ENCODE measurements at regions not wholly inside any gene's neighbourhood (a gene's known extent, or its start where the extent isn't known, plus 50 kb on each side); places are given as distances from the start of the nearest gene placed in this dataset.
A peak's percentile ranks its signal among the peaks of the same experiment; 100 is the strongest.

DNA sequence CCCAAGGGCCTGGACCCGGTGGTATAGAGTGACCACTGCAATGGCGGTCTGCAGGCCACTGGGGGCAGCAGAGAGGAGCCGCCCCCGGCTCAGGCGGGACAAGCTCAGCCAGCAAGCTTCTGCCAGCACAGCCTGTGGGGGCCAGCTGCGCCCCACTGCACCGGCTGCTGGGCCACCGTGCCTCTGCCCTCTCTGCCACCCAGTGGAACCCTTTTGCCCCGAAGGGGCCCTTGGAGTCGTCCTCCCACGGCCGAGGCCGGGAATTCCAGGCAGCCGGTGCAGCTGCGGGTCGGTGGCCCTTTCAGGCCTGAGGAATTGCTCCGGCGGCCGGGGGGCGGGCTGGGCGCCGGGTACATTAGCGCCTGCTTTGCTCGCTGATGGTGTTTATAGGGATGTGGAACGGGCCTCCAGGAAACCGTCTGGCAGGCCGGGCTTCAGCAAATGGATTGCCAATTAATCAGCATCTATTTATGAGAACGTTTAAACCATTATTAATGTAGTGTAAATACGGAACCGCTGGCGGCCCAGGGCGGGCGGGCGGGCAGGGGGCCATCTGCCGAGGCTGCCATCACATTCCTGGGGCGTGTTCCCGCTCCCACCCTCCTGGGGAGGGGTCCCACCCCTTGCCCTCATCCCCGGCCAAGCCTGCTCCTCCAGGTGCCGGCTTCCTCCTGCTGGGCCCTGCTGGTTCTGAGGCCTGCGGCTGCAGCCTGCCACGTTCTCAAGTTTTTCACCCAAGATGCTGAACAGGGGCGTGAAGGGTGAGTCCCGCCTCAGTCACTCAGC, 127.4 kb downstream of the BARX1 start:
- DNase-seq, result peak; percentile 27

DNA sequence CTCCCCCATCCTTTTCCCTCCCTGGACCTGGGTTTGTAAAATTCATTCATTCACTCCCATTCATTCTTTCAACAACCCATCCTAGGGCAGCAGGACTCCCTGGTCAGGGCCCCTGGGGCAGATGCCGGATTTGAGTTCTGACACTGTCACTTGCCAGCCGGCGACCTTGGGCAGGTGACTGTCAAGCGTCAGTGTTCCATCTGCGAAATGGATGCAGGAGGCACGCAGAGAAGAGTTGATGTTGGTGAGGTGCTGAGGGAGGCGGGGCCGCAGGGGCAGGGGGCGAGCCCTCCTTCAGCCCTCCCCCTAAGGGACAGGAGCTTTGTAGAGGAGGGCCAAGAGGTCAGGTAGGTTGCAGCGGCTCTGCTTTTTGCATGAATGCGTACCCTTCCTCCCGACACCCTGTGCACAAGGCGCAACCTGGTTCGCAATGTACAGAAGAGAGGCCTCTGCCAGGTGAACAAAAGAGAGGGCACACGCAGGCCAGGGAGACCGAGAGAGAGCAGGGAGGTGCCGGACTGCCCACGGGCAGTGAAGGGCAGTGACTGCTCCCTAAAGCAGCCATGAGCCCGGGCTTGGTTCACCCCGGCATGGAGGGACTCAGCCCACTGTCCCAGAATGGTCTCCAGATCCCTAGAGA, 128.1 kb downstream of the BARX1 start:
- no peak for DNase-seq

DNA sequence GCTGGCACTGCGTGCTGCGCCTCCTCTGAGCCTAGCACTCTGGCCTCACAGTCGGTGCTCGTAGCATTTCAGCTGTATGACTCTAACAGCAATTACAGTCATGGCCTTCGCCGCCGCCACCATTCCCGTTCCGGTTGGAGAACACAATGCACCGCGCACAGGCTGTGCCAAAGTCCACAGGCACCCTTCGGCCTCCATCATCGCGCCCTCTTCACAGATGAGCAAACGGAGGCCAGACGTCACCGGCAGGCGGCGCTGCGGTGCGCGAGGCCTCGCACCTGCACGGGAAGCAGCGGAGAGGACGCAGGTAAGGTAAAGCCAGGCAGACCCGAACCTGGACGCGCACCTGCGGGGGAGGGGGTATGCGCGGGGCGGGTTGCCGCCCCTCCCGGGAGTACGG, 128.9 kb downstream of the BARX1 start:
- peak; percentile 47 for DNase-seq

DNA sequence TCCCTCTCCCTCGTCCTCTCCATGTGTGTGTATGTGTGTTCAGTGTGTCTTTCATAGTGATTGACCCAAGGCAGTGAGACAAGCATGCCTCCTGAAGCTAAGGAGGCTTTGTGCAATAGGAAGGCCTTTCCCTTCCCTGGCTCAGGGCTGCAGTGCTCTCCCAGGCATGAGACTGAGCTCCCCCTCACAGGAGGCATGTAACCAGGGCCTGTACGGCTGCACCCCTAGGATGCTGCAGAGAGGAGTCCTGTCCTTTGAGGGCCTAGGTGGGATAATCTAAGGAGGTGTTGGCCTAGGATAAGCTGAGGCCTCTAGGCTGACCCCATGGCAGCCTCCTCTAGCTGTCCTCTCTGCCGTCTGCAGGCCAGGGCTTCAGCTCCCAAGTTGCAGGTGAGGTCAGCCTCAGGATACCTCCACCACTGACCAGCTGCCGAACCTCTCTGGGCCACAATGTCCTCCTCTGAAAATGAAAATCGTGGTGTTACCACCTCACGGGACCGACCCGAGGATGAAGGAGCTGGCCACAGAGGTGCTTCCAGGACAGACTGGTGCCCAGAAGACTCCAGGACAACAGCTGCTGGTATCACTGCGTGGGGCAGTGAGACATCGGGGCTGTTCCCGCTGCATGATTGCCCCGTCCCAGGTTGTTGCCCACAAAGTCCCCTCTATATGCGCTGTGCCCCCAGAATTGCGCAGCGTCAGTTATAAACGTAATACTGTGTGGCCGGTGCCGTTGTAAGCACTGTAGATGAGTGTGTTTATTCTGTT, 129.6 kb downstream of the BARX1 start:
- DNase-seq, result no peak

DNA sequence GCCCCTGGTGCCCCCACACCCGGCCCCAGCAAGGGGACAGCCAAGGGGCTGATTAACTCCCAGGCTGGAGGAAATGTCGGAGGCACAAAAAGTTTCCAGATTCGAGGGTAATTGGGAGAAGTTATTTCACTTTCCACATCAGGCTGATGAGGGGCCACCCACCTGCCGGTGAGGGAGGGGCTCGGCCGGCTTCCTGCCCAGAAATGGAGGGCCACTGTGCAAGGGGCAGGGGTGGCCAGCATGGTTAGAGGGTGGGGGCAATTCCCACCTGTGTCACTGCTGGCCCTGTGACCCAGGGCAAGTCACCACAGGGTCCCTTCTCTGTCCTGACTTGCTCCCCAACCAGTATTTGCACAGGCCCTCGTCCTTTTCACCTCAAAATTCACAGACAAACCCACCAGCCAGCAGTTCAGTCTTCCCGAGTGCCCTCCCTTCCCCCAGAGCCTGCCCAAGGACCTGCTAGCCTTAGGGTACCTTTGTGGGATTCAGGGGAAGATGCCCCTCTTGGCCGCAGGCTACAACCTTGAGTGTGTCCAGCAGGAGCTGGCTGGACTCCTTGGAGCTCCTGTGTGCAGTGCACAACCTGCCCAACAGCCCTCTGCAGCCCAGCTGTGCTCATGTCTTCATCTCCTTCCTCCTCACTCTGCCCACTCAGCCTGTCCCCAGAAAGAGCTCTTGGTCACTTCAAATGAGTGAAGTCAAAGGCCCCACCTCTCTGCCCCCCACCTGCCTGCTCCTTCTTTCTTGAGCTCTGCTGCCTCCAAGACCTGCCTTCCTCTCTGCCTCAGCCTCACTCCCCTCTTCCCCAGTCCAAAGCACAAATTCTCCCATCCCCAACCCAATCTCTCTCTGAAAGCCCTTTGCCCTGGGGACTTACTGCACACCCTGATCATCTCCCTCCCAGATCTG, 130.5 kb downstream of the BARX1 start:
- DNase-seq, result no peak

DNA sequence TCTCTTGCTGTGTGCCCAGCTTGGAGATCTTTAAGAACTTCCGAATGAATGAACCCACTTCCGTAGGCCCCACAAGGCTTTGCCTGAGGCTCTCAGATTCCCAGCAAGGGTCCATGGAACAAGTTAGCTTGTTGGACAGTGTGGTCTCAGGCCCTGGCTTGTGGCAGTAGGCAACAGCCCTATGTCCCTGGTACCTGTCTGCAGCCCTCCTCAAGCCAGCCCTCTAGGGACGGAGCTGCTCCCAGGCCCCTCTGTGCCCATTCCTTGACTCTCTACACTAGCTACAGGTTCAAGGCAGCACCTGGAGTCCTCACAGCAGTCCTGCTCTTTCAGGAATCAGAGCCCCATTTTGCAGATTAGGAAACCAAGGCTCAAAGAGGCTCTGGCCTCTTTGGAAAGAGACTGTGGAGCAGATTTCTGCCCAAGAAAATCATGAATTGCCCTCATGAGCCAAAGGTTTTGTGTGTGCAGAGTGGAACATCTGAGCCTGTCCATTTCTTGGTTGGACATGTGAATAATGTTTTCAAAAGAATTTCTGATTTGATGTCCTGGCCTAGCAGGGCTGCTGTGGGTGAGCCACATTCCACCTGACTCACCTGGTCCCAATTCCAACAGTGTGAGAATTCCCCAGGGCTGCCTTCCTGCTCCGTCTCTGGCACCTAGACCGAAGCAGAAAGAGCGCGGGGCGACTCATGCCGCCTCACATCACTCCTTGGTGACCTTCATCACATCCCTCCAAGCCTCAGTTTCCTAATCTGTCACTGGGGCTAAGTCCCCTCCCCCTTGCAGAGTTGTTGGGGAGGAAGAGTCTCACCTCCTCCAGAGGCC, 131.7 kb downstream of the BARX1 start:
- DNase-seq, result no peak

DNA sequence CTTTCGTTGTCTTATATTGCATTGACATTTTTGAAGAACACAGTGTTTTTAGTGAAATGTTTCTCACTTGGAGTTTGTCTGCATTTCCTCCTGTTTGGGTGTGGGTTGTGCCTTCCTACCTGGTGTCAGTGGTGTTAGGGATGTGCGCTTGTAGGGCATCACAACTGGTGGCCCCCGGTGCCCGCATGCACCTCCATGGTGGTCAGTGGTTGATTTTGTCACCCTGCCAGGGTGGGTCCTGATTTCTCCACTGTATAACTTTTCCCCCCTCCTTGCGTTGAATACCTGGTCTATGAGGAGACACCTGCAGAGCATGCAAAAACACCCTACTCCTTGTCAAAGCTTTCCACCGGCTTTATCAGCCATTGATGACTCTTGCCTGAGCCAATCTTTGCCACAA, 132.9 kb downstream of the BARX1 start:
- DNase-seq, result no peak

DNA sequence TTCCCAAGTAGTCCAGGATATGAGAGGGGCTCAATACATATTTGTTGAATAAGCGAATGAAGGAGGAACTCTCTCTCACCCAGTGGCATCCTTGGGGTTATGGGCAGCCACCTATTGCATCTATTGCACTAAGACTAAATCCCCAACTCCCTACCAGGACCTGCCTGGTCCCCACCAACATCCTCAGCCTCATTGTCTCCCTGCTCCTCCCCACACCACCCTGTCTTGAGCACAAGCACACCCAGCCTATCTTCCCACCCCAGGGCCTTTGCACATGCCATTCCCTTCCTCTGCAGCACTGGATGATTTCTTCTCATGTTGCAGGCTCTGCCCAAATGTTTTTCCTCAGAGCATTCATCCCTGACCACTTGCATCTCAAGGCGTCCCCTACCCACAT, 133.8 kb downstream of the BARX1 start:
- DNase-seq, result no peak

DNA sequence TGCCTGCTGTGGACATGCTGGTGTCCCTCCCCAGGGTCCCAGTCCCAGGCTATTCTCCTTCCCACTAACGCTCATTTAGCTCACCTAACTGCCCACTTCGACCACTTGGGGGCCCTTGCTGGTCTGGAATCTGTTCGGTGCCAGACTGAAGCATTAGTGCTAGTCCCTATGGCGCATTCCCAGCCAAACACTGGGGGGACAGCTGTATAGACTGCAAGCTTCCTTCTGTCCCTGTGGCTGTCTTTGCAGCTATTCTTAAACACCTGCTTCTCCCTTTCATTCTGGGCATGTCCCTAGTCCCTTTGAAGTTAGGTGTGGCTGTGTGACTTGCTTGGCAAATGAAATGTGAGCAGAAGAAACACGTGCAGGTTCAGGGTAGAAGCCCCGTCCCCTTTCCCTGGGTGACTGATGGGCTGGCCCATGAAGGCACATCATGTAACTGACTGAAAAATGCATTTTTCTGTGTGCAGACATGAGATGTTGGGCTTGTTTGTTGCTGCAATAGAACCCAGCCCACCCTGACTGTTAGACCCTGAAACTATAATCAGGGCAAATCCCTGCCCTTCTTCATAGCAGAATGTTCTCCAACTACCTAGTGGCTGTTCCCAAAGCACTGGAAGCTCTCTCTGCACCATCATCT, 134.4 kb downstream of the BARX1 start:
- no peak for DNase-seq

DNA sequence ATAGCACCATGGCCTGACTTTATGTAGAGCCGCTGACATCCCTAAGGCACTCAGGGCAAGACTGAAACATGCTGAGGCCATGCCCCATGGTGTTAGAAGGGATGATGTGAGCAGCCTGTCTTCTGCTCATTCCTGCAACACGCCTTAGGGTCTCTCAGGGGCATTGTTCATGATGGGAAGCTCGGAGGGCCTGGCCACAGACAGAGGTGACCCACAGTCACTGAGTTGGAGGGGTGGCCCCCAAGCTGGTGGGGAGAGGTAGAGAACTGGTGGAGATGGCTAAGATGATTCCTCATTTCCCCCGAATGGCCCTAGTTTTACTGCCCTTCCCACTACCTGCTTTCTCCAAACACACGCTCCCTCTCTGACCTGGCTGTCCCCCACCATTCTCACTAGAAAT, 135.2 kb downstream of the BARX1 start:
- DNase-seq, result no peak

DNA sequence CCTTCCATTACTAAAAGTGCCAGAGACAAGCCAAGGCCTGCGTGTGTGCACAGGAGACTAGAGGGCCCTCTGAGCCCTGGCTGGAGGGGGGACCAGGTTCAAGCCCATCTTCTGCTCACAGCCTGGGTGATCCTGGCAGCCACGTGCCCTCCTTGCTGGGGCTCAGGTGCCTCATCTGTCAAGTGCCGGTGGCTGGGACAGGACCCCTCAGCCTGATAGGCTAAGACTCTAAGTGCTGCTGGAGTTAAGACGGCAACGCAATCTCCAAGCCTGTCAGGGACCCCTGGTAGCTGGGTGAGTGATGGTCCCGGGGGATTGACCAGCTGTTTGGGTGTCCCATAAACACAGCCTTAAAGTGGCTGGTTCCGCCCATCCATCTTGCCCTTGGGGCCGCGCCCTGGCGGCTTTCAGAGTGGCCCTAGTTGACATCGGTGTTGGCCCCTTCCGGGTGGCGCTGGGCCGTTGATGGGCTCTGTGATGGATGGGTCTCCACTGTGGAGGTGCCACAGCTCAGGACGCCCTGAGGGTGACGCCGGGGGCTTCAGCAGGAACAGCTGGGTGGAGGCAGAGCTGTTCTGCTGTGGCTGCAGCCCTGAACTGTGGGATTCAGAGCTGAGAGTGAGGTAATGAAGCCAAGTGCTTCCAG, 136.2 kb downstream of the BARX1 start:
- DNase-seq, result no peak

DNA sequence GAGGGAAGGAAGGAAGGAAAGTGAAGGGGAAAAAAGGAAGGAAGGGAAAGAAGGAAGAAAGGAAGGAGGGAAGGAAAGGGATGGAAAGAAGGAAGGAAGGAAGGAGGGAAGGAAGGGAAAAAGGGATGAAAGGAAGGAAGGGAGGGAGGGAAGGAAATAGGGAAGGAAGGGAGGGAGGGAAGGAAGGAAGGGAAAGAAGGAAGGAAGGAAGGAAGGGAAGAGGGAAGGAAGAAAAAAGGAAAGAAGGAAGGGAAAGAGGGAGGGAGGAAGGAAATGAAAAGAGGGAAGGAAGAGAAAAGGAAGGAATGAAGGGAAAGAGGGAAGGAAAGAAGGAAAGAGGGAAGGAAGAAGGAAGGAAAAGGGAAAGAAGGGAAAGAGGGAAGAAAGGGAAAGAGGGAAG, 136.9 kb downstream of the BARX1 start:
- DNase-seq, result no peak

DNA sequence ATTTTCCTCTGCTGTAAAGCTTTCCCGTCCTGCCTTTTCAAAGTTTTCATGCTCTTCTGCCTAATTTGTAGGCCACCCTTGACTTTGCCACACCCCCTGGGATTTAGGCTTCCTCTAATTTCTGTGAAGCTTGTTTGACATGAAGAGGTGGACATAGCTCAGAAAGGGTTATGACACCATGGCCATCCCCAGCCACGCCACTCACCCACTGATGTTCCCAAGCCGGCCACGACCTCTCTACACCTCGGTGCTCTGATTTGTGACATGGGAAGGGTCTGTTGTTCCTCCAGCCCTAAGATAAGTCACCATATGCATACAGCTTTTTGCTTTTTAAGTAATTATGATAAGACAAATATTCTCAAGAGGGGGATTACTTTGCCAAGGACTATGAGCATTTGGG, 139.5 kb downstream of the BARX1 start:
- DNase-seq, result no peak

DNA sequence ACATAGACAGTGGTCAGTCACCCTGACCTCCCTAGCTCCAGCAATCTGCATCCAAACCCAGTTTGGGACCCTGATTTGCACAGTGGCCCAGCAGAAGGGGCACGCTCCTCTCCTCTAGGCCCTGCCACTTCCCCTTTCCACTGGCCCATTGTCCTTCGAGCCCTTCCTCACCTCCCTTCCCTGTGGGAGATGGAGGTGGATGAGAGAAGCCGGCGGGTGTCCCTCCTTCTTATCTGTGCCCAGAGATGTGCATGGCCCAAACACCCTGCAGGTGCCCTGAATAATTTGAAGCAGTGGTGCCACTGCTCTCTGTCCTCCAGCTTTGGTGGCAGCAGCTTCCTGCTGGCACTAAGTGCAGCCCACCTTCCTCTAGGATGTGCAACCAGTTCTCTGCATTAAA, 140.0 kb downstream of the BARX1 start:
- DNase-seq, result no peak

DNA sequence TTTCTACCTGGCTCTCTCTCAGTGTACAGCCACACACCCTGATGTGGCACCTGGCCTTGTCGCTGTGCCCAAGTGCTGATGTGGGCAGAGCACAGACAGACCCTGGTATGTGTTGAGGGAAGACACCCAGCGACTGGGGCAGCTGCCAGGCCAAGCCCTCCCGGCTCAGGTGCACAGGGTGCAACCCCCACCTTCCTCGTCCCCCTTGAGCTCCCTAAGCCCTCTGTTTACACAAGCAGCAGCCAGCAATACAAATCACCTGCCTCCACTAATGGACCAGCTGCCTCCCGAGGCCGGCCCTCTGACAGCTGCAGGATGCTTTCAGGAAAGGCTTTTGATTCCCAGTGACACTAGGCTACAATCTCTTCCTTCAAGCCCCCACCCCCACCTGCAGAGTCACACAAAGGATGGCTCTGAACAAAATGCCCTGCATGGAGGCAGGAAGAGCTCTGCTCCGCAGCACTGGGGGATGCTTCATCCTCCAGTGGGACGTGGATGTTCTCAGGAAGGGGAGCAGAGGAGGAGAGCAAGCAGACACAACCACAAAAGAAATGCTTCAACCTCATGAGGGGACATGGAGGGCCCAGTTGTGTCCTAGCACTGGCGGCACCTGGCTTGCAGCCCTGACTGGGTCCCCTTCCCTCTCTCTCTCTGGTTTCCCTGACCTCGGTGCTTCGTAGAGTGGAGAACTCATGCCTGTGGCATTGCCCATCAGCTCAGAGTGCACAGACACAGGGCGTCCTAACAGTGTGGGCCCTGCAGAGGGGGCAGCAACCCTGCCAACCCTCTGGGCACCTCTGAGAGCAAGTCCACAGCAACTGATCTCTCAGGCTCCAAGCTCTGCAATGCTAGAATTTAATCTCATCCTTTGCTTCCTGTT, 140.8 kb downstream of the BARX1 start:
- DNase-seq, result no peak

DNA sequence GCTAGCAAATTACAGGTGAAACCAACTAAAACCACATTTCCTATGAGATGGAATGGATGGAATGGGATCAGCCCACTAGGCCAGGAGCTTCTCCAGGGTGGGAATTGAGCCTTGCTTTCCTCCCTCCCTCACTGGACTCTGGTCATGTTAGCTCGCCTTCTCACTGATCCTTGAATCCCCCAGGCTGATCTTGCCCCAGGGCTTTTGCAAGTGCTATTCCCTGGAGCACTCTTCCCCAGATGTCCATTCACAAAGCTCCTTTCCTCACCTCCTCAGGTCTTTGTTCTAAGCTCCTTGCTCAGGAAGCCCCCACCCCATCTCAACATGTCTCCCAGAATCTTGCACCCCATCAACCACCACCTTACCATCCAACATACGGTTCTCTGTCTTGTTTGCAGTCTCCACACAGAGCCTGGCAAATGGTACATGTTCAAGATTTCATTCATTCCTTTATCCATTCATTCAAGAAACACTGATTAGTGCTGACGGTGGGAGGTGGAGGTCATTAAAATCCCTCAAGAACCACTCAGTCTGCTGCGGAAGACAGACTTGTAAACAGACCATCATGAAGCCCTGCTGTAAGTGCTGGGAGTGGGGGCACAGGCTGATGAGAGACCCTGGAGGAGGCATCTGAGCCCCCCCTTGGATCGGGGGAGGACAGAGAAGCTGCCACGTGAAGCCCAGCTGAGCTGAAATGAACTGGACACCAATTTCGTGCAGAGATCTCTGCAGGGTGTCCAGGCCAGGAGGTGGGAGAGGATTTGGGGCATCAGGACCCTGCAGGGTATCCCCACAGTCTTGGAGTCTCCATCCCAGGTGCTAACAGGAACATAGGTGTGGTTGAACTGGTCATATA, 141.7 kb downstream of the BARX1 start:
- no peak for DNase-seq

DNA sequence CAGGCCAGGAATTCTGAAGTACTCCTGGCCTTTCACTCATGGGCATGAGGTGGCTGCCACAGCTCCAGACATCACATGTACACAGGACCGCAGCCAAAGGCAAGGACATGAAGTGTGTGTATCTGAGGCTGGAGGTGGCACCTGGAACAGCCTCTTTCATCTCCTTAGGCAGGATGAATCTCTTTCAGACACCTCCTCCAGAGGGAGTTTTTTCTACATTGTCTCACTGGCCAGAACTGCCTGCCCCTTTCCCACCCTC, 142.8 kb downstream of the BARX1 start:
- no peak for DNase-seq

DNA sequence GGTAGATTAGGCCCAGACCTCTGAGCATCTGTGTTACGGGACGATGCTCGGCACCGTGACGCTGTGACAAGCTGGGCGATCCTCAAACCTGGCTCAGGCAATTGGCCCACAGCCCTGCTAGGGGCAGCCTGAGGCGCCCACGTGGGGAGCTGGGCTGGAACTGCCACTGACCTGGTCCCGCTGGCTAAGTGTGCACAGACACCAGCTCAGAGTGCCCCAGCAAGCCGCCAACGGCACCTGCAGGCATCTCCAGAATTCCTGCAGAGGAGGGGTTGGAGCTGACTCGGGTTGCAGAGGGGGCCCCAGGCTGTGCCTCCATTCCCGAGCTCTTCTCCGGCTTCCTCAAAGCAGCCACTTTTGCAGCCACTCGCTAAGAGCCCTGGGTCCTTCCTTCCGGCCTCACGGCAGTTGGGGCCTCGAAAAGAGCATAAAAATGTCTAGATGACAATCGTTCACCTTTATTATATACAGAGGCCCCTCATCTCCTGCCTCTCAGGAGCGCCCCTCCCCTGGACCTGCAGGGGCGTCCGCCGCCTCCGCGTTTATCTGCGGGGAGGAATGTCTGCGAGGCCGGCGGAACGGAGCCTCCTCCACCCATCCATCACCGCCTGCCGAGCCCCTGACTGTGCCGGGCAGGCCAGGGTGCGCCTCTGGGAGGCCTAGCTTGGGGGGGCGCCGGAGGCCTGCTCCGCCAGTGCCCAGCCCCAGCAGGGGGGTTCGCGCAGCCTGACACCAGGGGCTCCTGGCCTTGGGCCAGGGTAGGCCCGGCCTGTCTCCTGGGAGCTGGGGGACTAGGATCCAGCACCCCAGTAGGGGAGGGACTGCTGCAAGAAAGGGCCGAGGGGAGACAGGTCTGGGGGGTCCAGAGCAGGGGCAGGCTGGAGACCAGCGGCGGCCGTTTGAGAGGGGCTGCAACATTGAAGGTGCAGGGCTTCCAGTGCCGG, 144.9 kb downstream of the BARX1 start:
- no peak for DNase-seq
